AG04450 (cell line): ENCODE measurements at regions not wholly inside any gene's neighbourhood (a gene's known extent, or its start where the extent isn't known, plus 50 kb on each side); places are given as distances from the start of the nearest gene placed in this dataset.
"Not testable (repeated sequence)": the region's sequence is repeated elsewhere in the genome, so short reads cannot be mapped to it uniquely, and the experiment has no call there.

Experiments used
- CTCF ChIA-PET: fragments of 300-600, 350-600 bp; formaldehyde crosslinking; extraction: SDS; loops from one replicate; lab custom pipeline; 2022; ENCODE audit warnings: antibody characterized with exemption, inconsistent platforms; lab: Charles Lee
- POLR2A ChIA-PET: fragments of 350-600 bp; formaldehyde crosslinking; extraction: SDS; loops from one replicate; lab custom pipeline; 2021; ENCODE audit warnings: antibody characterized with exemption, inconsistent platforms; lab: Yijun Ruan, JAX
- DNase-seq: peaks from one replicate; pipeline ENCODE4 v3.0.0-alpha.2; 2011; ENCODE audit warnings: low read depth, low spot score
- H3K27ac ChIP-seq: one replicate; pipeline ENCODE4 v1.5.1; 2012; ENCODE audit warnings: low read depth, low read length, control low read depth
- H3K27me3 ChIP-seq: one replicate; pipeline ENCODE4 v1.6.0; 2012; ENCODE audit warnings: low read length; ENCODE audit not compliant: control insufficient read depth, insufficient read depth
- H3K4me3 ChIP-seq: 2 replicates; pipeline ENCODE4 v1.5.1; 2011; ENCODE audit warnings: mild to moderate bottlenecking, low read depth, low read length, control low read depth
- H3K9me3 ChIP-seq: 2 replicates; pipeline ENCODE4 v1.5.1; 2012; ENCODE audit warnings: low read length; ENCODE audit not compliant: control insufficient read depth, insufficient read depth
- CTCF ChIP-seq: IDR thresholded peaks from 2 replicates; pipeline ENCODE4 v1.5.1; 2011; ENCODE audit warnings: low read depth, low read length, control low read depth, inconsistent platforms

- ChIA-PET CTCF (no interaction called here), POLR2A (no interaction called here)
- Histone ChIP-seq H3K27ac (no peak overlapping the region), H3K9me3 (no peaks in the 10 kb centered on the region), H3K27me3 (no peaks in the 10 kb centered on the region), H3K4me3 (no peak overlapping the region)
- TF ChIP-seq CTCF = no peak
- DNase-seq = no peak
Measured at GRCh38 chr10:60473557-60473956, 83.9 kb upstream of the ANK3 start.

DNA sequence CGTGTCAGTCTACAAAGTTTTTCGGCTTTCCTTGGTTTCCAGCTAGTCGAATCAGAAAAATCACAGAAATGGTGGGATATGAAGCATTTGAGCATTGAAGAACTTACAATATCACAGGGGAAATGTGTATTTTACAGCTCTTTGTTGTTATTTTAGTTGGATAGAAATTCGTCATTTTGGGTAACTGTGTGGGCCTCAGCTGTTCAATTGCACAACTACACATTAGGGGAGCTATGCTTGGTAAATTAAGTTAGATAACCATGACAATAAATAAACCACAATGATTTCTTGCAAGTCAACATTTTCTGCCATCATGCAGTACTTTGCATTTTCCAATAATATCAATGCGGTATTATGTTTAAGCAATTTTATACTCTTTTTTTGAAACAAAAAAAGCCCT, 80.4 kb upstream of the ANK3 start:
- Histone ChIP-seq H3K27ac (no peak overlapping the region), H3K9me3 (no peaks in the 10 kb centered on the region), H3K27me3 (no peaks in the 10 kb centered on the region), H3K4me3 (no peak overlapping the region)
- ChIA-PET CTCF (no interaction called here), POLR2A (no interaction called here)
- no peak for DNase-seq
- no peak for TF ChIP-seq CTCF

DNA sequence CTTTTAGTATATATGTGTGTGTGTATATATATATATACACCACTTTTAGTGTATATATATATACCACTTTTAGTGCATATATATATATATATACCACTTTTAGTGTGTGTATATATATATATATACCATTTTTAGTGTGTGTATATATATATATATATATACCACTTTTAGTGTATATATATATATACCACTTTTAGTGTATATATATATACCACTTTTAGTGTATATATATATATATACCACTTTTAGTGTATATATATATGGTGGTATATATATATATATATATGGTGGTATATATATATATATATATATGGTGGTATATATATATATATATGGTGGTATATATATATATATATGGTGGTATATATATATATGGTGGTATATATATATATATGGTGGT, 79.5 kb upstream of the ANK3 start:
- DNase-seq, CTCF ChIA-PET, POLR2A ChIA-PET, H3K27me3 ChIP-seq, H3K4me3 ChIP-seq, H3K9me3 ChIP-seq, H3K27ac ChIP-seq: not testable (repeated sequence)

GRCh38 chr10:60467202-60467546, 77.5 kb upstream of the ANK3 start:
- no peak for DNase-seq
- ChIA-PET CTCF (interaction anchor here (0.6 to 1.8 kb wide), 5 partner anchors 12 to 179 kb away, joined by 3 to 11 read pairs (median 8); no protein-coding TSS in a partner anchor), POLR2A (no interaction called here)
- Histone ChIP-seq H3K9me3 (no peaks in the 10 kb centered on the region), H3K27ac (no peak overlapping the region), H3K4me3 (no peak overlapping the region; the same call in 1 of the 2 replicates), H3K27me3 (no peaks in the 10 kb centered on the region)
- no peak for TF ChIP-seq CTCF

- no peak overlapping the region; the same call in 1 of the 2 replicates for H3K4me3 ChIP-seq
- POLR2A ChIA-PET = no interaction called here
- CTCF ChIA-PET = interaction anchor here (0.6 to 1.8 kb wide), 11 partner anchors 12 to 818 kb away, joined by 3 to 11 read pairs (median 4); no protein-coding TSS in a partner anchor
- peak; percentile 32; the same call in 1 of the 2 replicates for TF ChIP-seq CTCF
- no peaks in the 10 kb centered on the region for H3K27me3 ChIP-seq
- DNase-seq = peak; percentile 11
- no peak overlapping the region for H3K27ac ChIP-seq
- no peaks in the 10 kb centered on the region for H3K9me3 ChIP-seq
Measured at GRCh38 chr10:60466267-60467201, 76.9 kb upstream of the ANK3 start.
